DMS114 treated with DMSO at 0.1 percent for 48 hours (cell line): ENCODE measurements at regions not wholly inside any gene's neighbourhood (a gene's known extent, or its start where the extent isn't known, plus 50 kb on each side); places are given as distances from the start of the nearest gene placed in this dataset.
"Not testable (repeated sequence)": the region's sequence is repeated elsewhere in the genome, so short reads cannot be mapped to it uniquely, and the experiment has no call there.

Experiments
- DNase-seq: peaks from one replicate; lab custom pipeline; 2025; ENCODE audit not compliant: unreplicated experiment; lab: John Stamatoyannopoulos, UW

- DNase-seq = no peak
Observed at GRCh38 chr6:163739408-163739725, 324.8 kb downstream of the QKI start.

GRCh38 chr6:163738725-163739407, 324.3 kb downstream of the QKI start:
- DNase-seq = no peak

GRCh38 chr6:163738304-163738703, 323.8 kb downstream of the QKI start:
- no peak for DNase-seq

GRCh38 chr6:163735076-163735475, 320.6 kb downstream of the QKI start:
- no peak for DNase-seq

GRCh38 chr6:163733061-163733460, 318.5 kb downstream of the QKI start:
- DNase-seq = no peak

GRCh38 chr6:163732479-163732878, 318.0 kb downstream of the QKI start:
- no peak for DNase-seq

GRCh38 chr6:163732014-163732351, 317.5 kb downstream of the QKI start:
- DNase-seq = not testable (repeated sequence)

- DNase-seq = no peak
Observed at GRCh38 chr6:163731215-163732013, 316.9 kb downstream of the QKI start.

GRCh38 chr6:163730246-163731210, 316.0 kb downstream of the QKI start:
- DNase-seq = no peak

GRCh38 chr6:163729127-163729872, 314.8 kb downstream of the QKI start:
- no peak for DNase-seq

GRCh38 chr6:163728442-163729126, 314.1 kb downstream of the QKI start:
- no peak for DNase-seq

- no peak for DNase-seq
Observed at GRCh38 chr6:163726037-163726695, 311.6 kb downstream of the QKI start.

GRCh38 chr6:163725008-163725941, 310.8 kb downstream of the QKI start:
- no peak for DNase-seq

- no peak for DNase-seq
Observed at GRCh38 chr6:163724196-163724595, 309.7 kb downstream of the QKI start.

GRCh38 chr6:163723759-163724158, 309.2 kb downstream of the QKI start:
- DNase-seq = no peak

- DNase-seq = no peak
Observed at GRCh38 chr6:163721922-163722692, 307.6 kb downstream of the QKI start.

- no peak for DNase-seq
Observed at GRCh38 chr6:163721435-163721834, 306.9 kb downstream of the QKI start.
